GM18502 (cell line): ENCODE measurements at regions not wholly inside any gene's neighbourhood (a gene's known extent, or its start where the extent isn't known, plus 50 kb on each side); places are given as distances from the start of the nearest gene placed in this dataset.

Source experiments
- ATAC-seq: cut with Tn5 transposase; IDR thresholded peaks from one replicate; pipeline ENCODE4 v1.9.1; 2021; ENCODE audit warnings: mild to moderate bottlenecking; ENCODE audit not compliant: unreplicated experiment, poor library complexity

GRCh38 chr1:208808301-208808700 lies 564.1 kb upstream of the PLXNA2 start:
- ATAC-seq = no peak

DNA sequence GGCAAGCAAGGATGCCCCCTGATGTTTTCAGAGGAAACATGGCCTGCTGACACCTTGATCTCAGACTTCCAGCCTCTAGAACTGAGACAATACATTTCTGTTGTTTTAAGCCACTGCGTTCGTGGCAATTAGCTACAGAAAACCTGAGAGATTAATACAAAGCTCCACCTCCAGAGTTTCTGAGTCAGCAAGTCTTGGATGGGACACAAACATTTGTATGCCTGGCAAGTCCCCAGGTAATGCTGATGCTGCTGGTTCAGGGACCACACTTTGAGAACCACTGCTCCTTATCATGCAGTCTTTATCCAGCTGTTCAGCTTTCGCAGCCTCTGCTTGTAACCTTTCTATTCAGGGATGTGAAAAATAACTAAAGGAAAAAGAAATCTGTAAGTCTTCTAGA lies 565.7 kb upstream of the PLXNA2 start:
- ATAC-seq = no peak

DNA sequence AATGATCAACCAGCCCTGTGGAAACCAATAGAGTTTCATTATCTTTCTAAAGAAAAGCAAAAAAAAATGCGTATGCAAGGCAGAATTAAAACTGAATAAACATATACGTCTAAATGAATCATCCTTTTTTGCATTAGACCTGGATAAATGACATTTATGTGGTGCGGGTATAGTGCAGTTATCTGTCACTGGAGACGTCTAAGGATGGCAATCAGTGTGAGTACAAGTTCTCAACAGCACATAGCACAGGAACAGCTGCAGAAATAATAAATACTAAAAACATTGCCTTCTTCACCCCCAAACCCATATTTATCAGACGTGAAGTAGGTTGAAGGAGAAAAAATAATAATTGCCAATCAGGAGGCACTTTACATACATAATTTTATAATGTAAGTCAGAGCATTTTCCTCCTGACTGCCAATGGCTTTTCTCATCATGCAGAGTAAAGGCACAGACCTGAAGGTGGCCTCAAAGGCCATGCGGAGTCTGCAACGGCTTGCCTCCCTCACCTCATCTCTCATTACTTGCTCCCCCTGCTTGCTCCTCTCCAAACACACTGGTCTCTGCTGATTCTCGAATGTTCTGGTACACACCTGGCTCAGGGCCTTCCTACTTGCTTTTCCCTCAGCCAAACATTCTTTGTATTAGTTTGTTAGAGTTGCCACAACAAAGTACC lies 574.7 kb upstream of the PLXNA2 start:
- no peak for ATAC-seq

- ATAC-seq = no peak
Observed at GRCh38 chr1:208820580-208821212, 576.5 kb upstream of the PLXNA2 start.

- no peak for ATAC-seq
Observed at GRCh38 chr1:208821939-208822338, 577.8 kb upstream of the PLXNA2 start.

DNA sequence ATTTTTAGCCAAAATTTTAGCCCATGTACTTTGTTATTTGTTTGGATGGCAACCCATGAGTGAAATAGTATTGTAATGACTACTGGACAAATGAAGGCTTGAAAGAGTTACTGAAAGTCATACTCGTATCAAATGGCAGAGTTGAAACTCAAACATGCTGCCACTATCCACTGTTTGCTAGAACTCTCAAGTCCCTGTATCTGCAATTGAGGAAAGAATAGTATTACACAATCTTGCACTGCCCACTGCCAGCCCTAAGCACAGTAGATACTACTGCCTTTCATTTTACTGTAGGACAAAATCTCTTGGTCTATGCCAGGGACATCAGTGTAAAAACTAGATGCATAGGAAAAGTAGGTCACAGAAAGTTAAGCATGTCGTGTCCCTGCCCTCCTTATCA lies 581.1 kb upstream of the PLXNA2 start:
- no peak for ATAC-seq

DNA sequence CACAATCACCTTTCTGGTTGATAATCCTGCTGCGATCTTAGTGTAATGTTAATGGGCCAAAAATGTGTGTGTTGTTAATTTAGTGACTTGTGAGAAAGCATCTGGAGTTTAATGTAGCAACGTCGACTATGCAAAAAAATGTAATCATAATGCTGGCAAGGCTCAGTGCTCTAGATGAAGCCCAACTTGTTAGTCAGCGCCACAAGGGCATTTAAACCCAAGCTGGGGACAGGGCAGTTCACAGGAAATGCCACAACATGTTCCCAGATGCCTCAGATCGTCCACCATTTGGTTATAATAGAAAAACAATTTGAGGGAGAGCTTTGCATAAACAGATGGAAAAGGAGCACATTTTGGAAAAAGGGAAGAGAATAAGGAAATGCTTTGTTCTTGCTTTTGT lies 585.4 kb upstream of the PLXNA2 start:
- ATAC-seq = no peak

GRCh38 chr1:208834381-208835096 lies 590.4 kb upstream of the PLXNA2 start:
- no peak for ATAC-seq

GRCh38 chr1:208835097-208835463 lies 590.9 kb upstream of the PLXNA2 start:
- no peak for ATAC-seq

- ATAC-seq = no peak
Observed at GRCh38 chr1:208835781-208836180, 591.6 kb upstream of the PLXNA2 start.

GRCh38 chr1:208837242-208837641 lies 593.1 kb upstream of the PLXNA2 start:
- no peak for ATAC-seq

- ATAC-seq = no peak
Observed at GRCh38 chr1:208841436-208841835, 597.3 kb upstream of the PLXNA2 start.

DNA sequence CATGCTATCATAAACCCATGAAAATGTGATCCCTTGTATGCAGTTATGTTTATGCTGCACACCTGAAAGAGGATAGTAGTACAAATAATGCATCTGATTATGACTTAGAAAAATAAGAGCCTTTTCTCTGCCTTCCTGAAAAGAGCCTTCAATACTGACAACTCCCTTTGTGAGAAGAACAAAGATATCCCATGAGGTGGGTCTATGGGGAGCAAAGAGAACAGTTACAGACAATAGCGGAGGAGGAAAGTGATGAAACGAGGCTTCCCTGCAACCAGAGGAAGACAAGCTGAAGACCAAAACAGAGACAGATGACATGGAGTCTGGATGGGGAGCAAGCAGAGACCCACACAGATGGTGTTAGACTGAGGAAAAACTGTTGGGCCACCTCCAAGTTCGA lies 598.3 kb upstream of the PLXNA2 start:
- no peak for ATAC-seq

GRCh38 chr1:208844158-208844557 lies 600.0 kb upstream of the PLXNA2 start:
- no peak for ATAC-seq

DNA sequence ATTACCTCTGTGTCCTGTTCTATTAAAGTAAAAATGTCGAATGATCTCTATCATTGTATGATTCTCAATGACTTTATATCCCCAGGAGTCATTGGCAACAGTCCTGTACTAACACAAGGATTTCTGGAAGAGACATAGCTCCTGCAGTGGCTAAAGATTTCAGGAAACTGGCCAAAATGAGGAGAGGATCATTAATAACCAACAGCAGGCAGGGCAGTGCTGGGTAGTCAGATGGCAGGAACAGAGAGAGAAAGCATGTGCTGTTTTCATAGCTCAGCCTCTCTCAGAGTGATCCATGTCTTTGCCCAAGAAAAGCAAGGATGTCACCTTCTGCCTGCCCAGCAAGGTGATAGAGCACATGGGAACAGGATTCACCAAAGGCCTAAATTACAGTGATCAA lies 604.7 kb upstream of the PLXNA2 start:
- ATAC-seq = no peak

GRCh38 chr1:208850442-208850841 lies 606.3 kb upstream of the PLXNA2 start:
- ATAC-seq = no peak

GRCh38 chr1:208851366-208851765 lies 607.2 kb upstream of the PLXNA2 start:
- ATAC-seq = no peak

GRCh38 chr1:208852911-208853310 lies 608.7 kb upstream of the PLXNA2 start:
- ATAC-seq = no peak

GRCh38 chr1:208855403-208855802 lies 611.2 kb upstream of the PLXNA2 start:
- ATAC-seq = peak; percentile 92

DNA sequence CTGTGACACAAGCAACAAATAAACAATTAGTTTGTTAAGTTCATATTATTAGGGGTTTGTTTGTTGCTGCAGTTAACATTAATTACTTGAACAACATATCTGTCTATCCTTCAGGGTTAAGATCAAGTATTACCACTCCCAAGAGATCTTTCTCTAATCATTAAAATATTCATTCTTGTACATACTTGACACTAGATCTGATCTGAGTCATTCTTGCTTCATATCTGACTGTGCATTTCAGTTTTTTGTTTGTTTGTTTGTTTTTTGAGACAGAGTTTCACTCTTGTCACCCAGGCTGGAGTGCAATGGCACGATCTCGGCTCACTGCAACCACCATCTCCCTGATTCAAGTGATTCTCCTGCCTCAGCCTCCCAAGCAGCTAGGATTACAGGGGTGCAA lies 613.3 kb upstream of the PLXNA2 start:
- ATAC-seq = no peak

GRCh38 chr1:208858738-208859137 lies 614.6 kb upstream of the PLXNA2 start:
- ATAC-seq = no peak
